GM10248 (cell line): ENCODE measurements at regions not wholly inside any gene's neighbourhood (a gene's known extent, or its start where the extent isn't known, plus 50 kb on each side); places are given as distances from the start of the nearest gene placed in this dataset.

Experiments
- CTCF ChIA-PET: fragments of 300-600 bp; sonication (Branson Sonifier 250); formaldehyde crosslinking; extraction: SDS; loops from one replicate; lab custom pipeline; 2021; ENCODE audit warnings: antibody characterized with exemption; lab: Yijun Ruan, JAX
- POLR2A ChIA-PET: fragments of 350-650 bp; sonication (Branson Sonifier 250); formaldehyde crosslinking; extraction: SDS; loops from one replicate; lab custom pipeline; 2020; ENCODE audit warnings: antibody characterized with exemption; lab: Yijun Ruan, JAX
- DNase-seq: peaks from one replicate; pipeline ENCODE4 v3.0.0; 2012; ENCODE audit errors: extremely low spot score
- CTCF ChIP-seq: IDR thresholded peaks from 2 replicates; pipeline ENCODE4 v1.5.1; 2012; ENCODE audit warnings: mild to moderate bottlenecking, low read depth; ENCODE audit errors: extremely low read depth, missing control alignments, control extremely low read depth

GRCh38 chr5:128750155-128750554, 212.1 kb upstream of the FBN2 start:
- CTCF ChIA-PET, result interaction anchor here (1.6 kb wide), 1 partner anchor 10 kb away, joined by 3 read pairs; no protein-coding TSS in a partner anchor
- POLR2A ChIA-PET, result no interaction called here
- no peak for DNase-seq
- no peak for TF ChIP-seq CTCF

GRCh38 chr5:128757196-128757959, 207.9 kb upstream of the SLC27A6 start:
- no peak for DNase-seq
- no peak for TF ChIP-seq CTCF
- CTCF ChIA-PET, result interaction anchor here (1.8 kb wide), 1 partner anchor 10 kb away, joined by 5 read pairs; no protein-coding TSS in a partner anchor
- POLR2A ChIA-PET, result no interaction called here

- CTCF ChIA-PET, result interaction anchor here (1.3 kb wide), 1 partner anchor 74 kb away, joined by 3 read pairs; no protein-coding TSS in a partner anchor
- no peak for DNase-seq
- TF ChIP-seq CTCF, result no peak
- POLR2A ChIA-PET, result no interaction called here
These were observed 202.5 kb upstream of the SLC27A6 start for GRCh38 chr5:128762661-128763306.

GRCh38 chr5:128763321-128763720, 202.0 kb upstream of the SLC27A6 start:
- POLR2A ChIA-PET, result no interaction called here
- DNase-seq, result no peak
- no peak for TF ChIP-seq CTCF
- CTCF ChIA-PET, result interaction anchor here (1.3 kb wide), 1 partner anchor 73 kb away, joined by 3 read pairs; no protein-coding TSS in a partner anchor

GRCh38 chr5:128764601-128765310, 200.5 kb upstream of the SLC27A6 start:
- no peak for DNase-seq
- TF ChIP-seq CTCF, result no peak
- CTCF ChIA-PET, result no interaction called here
- POLR2A ChIA-PET, result no interaction called here

- ChIA-PET CTCF (interaction anchor here (1.3 kb wide), 1 partner anchor 17 kb away, joined by 3 read pairs; no protein-coding TSS in a partner anchor), POLR2A (no interaction called here)
- DNase-seq, result no peak
- TF ChIP-seq CTCF, result no peak
These were observed 199.7 kb upstream of the SLC27A6 start for GRCh38 chr5:128765448-128766061.
